HepG2 (cell line): ENCODE measurements at regions not wholly inside any gene's neighbourhood (a gene's known extent, or its start where the extent isn't known, plus 50 kb on each side); places are given as distances from the start of the nearest gene placed in this dataset.

Experiments used
- ATAC-seq: fragments of 200-7000 bp; cut with Tn5 transposase; 3 replicates; pipeline ENCODE4 v1.9.1; 2020; ENCODE audit warnings: mild to moderate bottlenecking, moderate library complexity
- BruUV-seq: library from RNA; stranded (reverse); fragments of 400-500 nt; replicated peaks from 2 replicates; lab custom pipeline; 2021; lab: Mats Ljungman, UMichigan
- CTCF ChIA-PET: fragments of 300-600 bp; formaldehyde crosslinking; extraction: SDS; loops from one replicate; lab custom pipeline; 2021; ENCODE audit warnings: low total read pairs, inconsistent platforms, low intra/inter-chr PET ratio; lab: Yijun Ruan, JAX
- POLR2A ChIA-PET: fragments of 350-600 bp; sonication (Branson Sonifier 250); formaldehyde crosslinking; loops from one replicate; lab custom pipeline; 2020; ENCODE audit warnings: antibody characterized with exemption, inconsistent platforms; lab: Yijun Ruan, JAX
- DNase-seq: peaks from one replicate; pipeline ENCODE4 v3.0.0-alpha.2; 2015; ENCODE audit warnings: low spot score
- FAIRE-seq: peaks from 3 replicates; lab custom pipeline; 2011; peaks lifted over from hg19 to GRCh38; lab: Jason Lieb, UNC
- H2AFZ ChIP-seq: one replicate; pipeline ENCODE4 v1.6.1; 2011; ENCODE audit warnings: low read length, inconsistent platforms
- H3K27ac ChIP-seq: fragments of 300-600 bp; 3 replicates; pipeline ENCODE4 v1.8.0; 2011; ENCODE audit warnings: mixed run types, mild to moderate bottlenecking, mixed read lengths, low read length, inconsistent platforms; ENCODE audit not compliant: insufficient read depth; ENCODE audit errors: extremely low read length
- H3K27me3 ChIP-seq, 2 experiments: fragments of 200-600 bp in 1 of 2; 2 replicates in 1 of 2; 3 replicates in 1 of 2; pipeline versions ENCODE4 v1.6.0 to v1.8.0; 2011; ENCODE audit warnings: low read length in 2 of 2, mild to moderate bottlenecking in 2 of 2, moderate library complexity in 2 of 2, inconsistent platforms in 1 of 2; ENCODE audit not compliant: insufficient read depth in 2 of 2, control insufficient read depth in 1 of 2
- H3K36me3 ChIP-seq, 2 experiments: fragments of 200-600 bp in 1 of 2; replicated peaks in 1 of 2; 2 replicates in 1 of 2; 3 replicates in 1 of 2; pipeline versions ENCODE4 v1.5.1 to v1.8.0; 2011; ENCODE audit warnings: low read length in 2 of 2, inconsistent platforms in 1 of 2; ENCODE audit not compliant: insufficient read depth in 2 of 2, control insufficient read depth in 1 of 2
- H3K4me1 ChIP-seq: 2 replicates; pipeline ENCODE4 v1.5.1; 2012; ENCODE audit warnings: low read length, inconsistent platforms; ENCODE audit not compliant: insufficient read depth
- H3K4me2 ChIP-seq: 2 replicates; pipeline ENCODE4 v1.6.0; 2011; ENCODE audit warnings: low read depth, low read length, inconsistent platforms
- H3K4me3 ChIP-seq, 3 experiments: fragments of 200-600 bp in 1 of 3; sonication (generic), shearing (Covaris generic) in 1 of 3; replicated peaks in 1 of 3; 2 replicates each; pipeline ENCODE4 v1.5.1; 2011 to 2016; ENCODE audit warnings: low read length in 3 of 3, inconsistent platforms in 2 of 3, low read depth in 2 of 3, mild to moderate bottlenecking in 2 of 3, control low read depth in 1 of 3, mixed read lengths in 1 of 3; ENCODE audit not compliant: insufficient read depth in 1 of 3
- H3K79me2 ChIP-seq: one replicate; pipeline ENCODE4 v1.6.1; 2011; ENCODE audit warnings: low read length, inconsistent platforms; ENCODE audit not compliant: insufficient read depth
- H3K9ac ChIP-seq: 2 replicates; pipeline ENCODE4 v1.6.0; 2011; ENCODE audit warnings: mild to moderate bottlenecking, low read depth, low read length, inconsistent platforms; ENCODE audit not compliant: insufficient read depth
- H3K9me3 ChIP-seq: 2 replicates; pipeline ENCODE4 v1.5.1; 2012; ENCODE audit warnings: mild to moderate bottlenecking, low read length
- H4K20me1 ChIP-seq: 2 replicates; pipeline ENCODE4 v1.6.0; 2011; ENCODE audit warnings: inconsistent platforms, mild to moderate bottlenecking, low read length, moderate library complexity; ENCODE audit not compliant: insufficient read depth
- ATF4 ChIP-seq, 2 experiments: fragments of 450-650 bp in 1 of 2; sonication (generic) in 1 of 2; formaldehyde crosslinking; IDR thresholded peaks; 2 replicates each; pipeline versions ENCODE4 v1.5.0 to v1.8.0; 2020 to 2022; ENCODE audit warnings: mild to moderate bottlenecking in 1 of 2, missing genetic modification reagents in 1 of 2
- BRF2 ChIP-seq: sonication (generic); formaldehyde crosslinking; IDR thresholded peaks from 2 replicates; pipeline ENCODE4 v1.8.1; 2022; ENCODE audit warnings: mild to moderate bottlenecking, missing genetic modification reagents
- MAF1 ChIP-seq: sonication (generic); formaldehyde crosslinking; IDR thresholded peaks from 2 replicates; pipeline ENCODE4 v1.5.0; 2020; ENCODE audit warnings: missing genetic modification reagents, borderline replicate concordance
- MXD4 ChIP-seq: IDR thresholded peaks from 2 replicates; pipeline ENCODE4 v1.6.1; 2016; ENCODE audit warnings: mild to moderate bottlenecking, missing biosample characterization, missing genetic modification reagents
- RBM39 ChIP-seq: fragments of 200-400 bp; formaldehyde crosslinking; IDR thresholded peaks from one replicate; pipeline ENCODE4 v1.6.1; 2018; ENCODE audit warnings: antibody characterized with exemption, mild to moderate bottlenecking, low read depth, low read length; ENCODE audit not compliant: poor library complexity, severe bottlenecking
- SAFB2 ChIP-seq: sonication (generic); formaldehyde crosslinking; IDR thresholded peaks from 2 replicates; pipeline ENCODE4 v1.5.1; 2020; ENCODE audit warnings: missing genetic modification reagents, low read depth, mild to moderate bottlenecking, borderline replicate concordance
- SMAD9 ChIP-seq: sonication (generic); formaldehyde crosslinking; IDR thresholded peaks from 2 replicates; pipeline ENCODE4 v1.5.1; 2020; ENCODE audit warnings: mild to moderate bottlenecking, missing genetic modification reagents
- ZNF460 ChIP-seq: sonication (generic); formaldehyde crosslinking; IDR thresholded peaks from 2 replicates; pipeline ENCODE4 v1.5.1; 2020; ENCODE audit warnings: missing genetic modification reagents, mild to moderate bottlenecking, borderline replicate concordance
- ZNF572 ChIP-seq: sonication (generic); formaldehyde crosslinking; IDR thresholded peaks from 2 replicates; pipeline ENCODE4 v1.5.1; 2020; ENCODE audit warnings: mild to moderate bottlenecking, missing genetic modification reagents
- ZSCAN29 ChIP-seq: sonication (generic); formaldehyde crosslinking; conservative IDR thresholded peaks from 2 replicates; pipeline ENCODE4 v1.4.0; 2020; ENCODE audit warnings: mild to moderate bottlenecking, missing genetic modification reagents
- WGBS: methylation state at CpG from one replicate; pipeline ENCODE4 v1.1.6; 2017; ENCODE audit warnings: low lambda C conversion rate; 5-methylcytosine and 5-hydroxymethylcytosine counted together
- in situ Hi-C: cut with HindIII; loops from 2 replicates; pipeline ENCODE4 v1.10.0; 2017; ENCODE audit warnings: low pct_unique_long_range_greater_than_20kb; ENCODE audit not compliant: extremely low pct_ligation_motif_present
- intact Hi-C: fragments of 100-400 bp; cut with micrococcal nuclease; formaldehyde crosslinking; loops from one replicate; pipeline ENCODE4 v1.10.0; 2022; ENCODE audit not compliant: unreplicated experiment
- TF ChIP-seq, protein P1 (sequence below): sonication (generic); formaldehyde crosslinking; IDR thresholded peaks from 2 replicates; pipeline ENCODE4 v1.8.1; 2023; ENCODE audit warnings: mild to moderate bottlenecking, moderate library complexity, missing genetic modification reagents

DNA sequence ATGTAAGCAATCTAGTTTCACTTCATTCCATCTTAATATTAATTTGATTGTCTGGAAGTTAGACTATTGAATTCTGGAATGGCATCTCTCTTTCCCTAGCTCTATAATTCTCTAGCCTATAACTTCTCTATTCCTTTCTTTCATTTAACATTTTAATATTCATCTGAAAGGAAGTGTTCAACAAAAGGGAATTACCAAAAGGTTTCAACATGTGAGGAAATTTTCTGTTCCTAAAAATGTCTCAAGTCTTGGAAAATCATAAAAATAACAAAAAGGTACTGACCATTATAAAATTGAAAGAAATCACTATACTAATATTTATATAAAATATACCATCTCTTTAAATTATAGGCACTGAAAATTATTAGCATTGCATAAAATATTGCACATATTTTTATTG is 228.7 kb downstream of the TXNL1 start:
- peaks cover 10% of the 10 kb centered on the region; the same call in 1 of the 2 replicates for H3K9me3 ChIP-seq
- POLR2A ChIA-PET: no interaction called here
- BruUV-seq: no TSS peak
- FAIRE-seq (no peak), ATAC-seq (no peak), DNase-seq (no peak)
- TF ChIP-seq SAFB2 (CRISPR knock-in tag): no peak
- no peak for TF ChIP-seq SMAD9 (CRISPR knock-in tag)
- no peak for TF ChIP-seq RBM39
- H3K4me2 ChIP-seq: no peak overlapping the region
- H3K27me3 ChIP-seq: no peaks in the 10 kb centered on the region
- H3K9ac ChIP-seq: no peak overlapping the region
- in situ Hi-C loops (no loop called here), intact Hi-C loops (no loop called here)
- H3K4me1 ChIP-seq: no peaks in the 10 kb centered on the region
- CTCF ChIA-PET: no interaction called here
- H3K27ac ChIP-seq: no peak overlapping the region
- no peak overlapping the region for H2AFZ ChIP-seq
- H3K36me3 ChIP-seq: no peaks in the 10 kb centered on the region
- no peaks in the 10 kb centered on the region for H3K79me2 ChIP-seq
- H3K4me3 ChIP-seq: no peak overlapping the region
- no peaks in the 10 kb centered on the region for H4K20me1 ChIP-seq

DNA sequence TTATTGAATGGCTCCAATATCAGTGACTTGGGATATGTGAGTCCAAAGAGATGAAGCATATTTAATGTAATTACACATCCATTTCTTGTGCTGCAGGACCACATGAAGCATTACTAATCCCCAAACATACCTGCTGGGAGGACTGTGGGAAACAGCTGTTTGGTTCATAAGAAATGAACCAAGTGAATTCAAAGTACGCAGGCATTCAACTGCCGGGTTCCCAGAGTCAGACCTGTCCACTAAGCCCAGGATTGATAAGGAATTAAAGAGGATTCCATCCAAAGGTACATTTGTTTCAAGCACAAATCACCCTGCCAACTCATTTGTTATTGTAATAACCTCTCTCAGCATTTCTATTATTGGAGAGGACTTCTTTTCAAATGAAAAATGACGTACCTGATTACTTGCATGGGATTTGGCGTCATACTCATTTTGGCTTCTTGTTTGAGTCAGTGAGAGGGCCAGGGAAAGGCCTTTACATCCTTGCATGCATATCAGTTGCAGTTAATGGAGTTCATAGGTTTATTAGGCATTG is 230.7 kb downstream of the TXNL1 start:
- Histone ChIP-seq H3K4me2 (no peak overlapping the region), H3K9ac (no peak overlapping the region), H4K20me1 (no peaks in the 10 kb centered on the region), H3K36me3 (no peaks in the 10 kb centered on the region), H3K79me2 (no peaks in the 10 kb centered on the region), H3K27ac (no peak overlapping the region), H3K9me3 (peaks cover 10% of the 10 kb centered on the region; the same call in 1 of the 2 replicates), H3K4me1 (no peaks in the 10 kb centered on the region), H3K4me3 (no peak overlapping the region), H2AFZ (no peak overlapping the region), H3K27me3 (no peaks in the 10 kb centered on the region)
- intact Hi-C loops (no loop called here), in situ Hi-C loops (no loop called here)
- 0% methylated on average over 4 of the region's 4 CpGs for WGBS
- POLR2A ChIA-PET: no interaction called here
- DNase-seq (no peak), ATAC-seq (no peak), FAIRE-seq (no peak)
- TF ChIP-seq ZNF460 (CRISPR knock-in tag): no peak
- no peak for TF ChIP-seq ATF4 (CRISPR knock-in tag; IDR thresholded peaks at IDR 0.05)
- no peak for TF ChIP-seq MAF1
- TF ChIP-seq, protein P1, sequence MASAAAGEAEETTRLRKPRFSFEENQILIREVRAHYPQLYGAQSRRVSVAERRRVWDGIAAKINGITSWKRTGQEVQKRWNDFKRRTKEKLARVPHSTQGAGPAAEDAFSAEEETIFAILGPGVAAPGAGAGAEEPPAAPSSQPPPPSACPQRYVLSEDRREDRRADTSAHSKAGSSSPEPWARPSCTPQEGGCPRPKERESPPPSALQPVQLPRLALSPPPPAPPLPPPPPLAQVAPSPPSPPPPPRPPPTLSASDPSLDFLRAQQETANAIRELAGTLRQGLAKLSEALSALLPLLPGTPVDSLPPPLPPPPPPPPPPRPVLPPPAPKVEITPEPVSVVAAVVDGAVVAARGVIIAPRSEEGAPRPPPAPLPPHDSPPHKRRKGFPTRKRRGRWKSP (CRISPR knock-in tag): no peak
- TF ChIP-seq MXD4: no peak
- TF ChIP-seq ZSCAN29 (CRISPR knock-in tag): no peak
- TF ChIP-seq BRF2: no peak
- TF ChIP-seq ZNF572: no peak
- no TSS peak for BruUV-seq
- CTCF ChIA-PET: no interaction called here
